Vagina (tissue), 2 donors: ENCODE measurements at regions not wholly inside any gene's neighbourhood (a gene's known extent, or its start where the extent isn't known, plus 50 kb on each side); places are given as distances from the start of the nearest gene placed in this dataset.

Source experiments
- CTCF ChIP-seq, 3 experiments: fragments of 450-650 bp in 2 of 3; fragments of 200-600 bp in 1 of 3; sonication (generic) in 1 of 3; IDR thresholded peaks; one replicate each; pipeline ENCODE4 v1.5.1; 2017 to 2019; ENCODE audit warnings: antibody characterized with exemption in 3 of 3, mild to moderate bottlenecking in 2 of 3, moderate library complexity in 2 of 3
- POLR2A ChIP-seq, 2 donors: fragments of 450-650 bp; IDR thresholded peaks; one replicate each; pipeline ENCODE4 v1.6.1; 2017; ENCODE audit warnings: antibody characterized with exemption in 2 of 2, mild to moderate bottlenecking in 2 of 2, moderate library complexity in 2 of 2
- POLR2AphosphoS5 ChIP-seq, 2 donors: sonication (generic); formaldehyde crosslinking; IDR thresholded peaks; one replicate each; pipeline ENCODE4 v1.9.0; 2017; ENCODE audit warnings: antibody characterized with exemption in 2 of 2, mild to moderate bottlenecking in 2 of 2, low read depth in 1 of 2; ENCODE audit not compliant: insufficient read depth in 1 of 2

GRCh38 chr7:53237344-53237913, 202.0 kb downstream of the POM121L12 start:
- TF ChIP-seq CTCF (IDR thresholded peaks at IDR 0.05) (no peak), POLR2A (IDR thresholded peaks at IDR 0.05) (no peak), POLR2AphosphoS5 (IDR thresholded peaks at IDR 0.05; ENCODE audit: insufficient read depth in 1 of 2, low read depth in 1 of 2) (no peak)
